HCT116 (cell line): ENCODE measurements at regions not wholly inside any gene's neighbourhood (a gene's known extent, or its start where the extent isn't known, plus 50 kb on each side); places are given as distances from the start of the nearest gene placed in this dataset.

Experiments used
- ATAC-seq: fragments of 200-7000 bp; cut with Tn5 transposase; 2 replicates; pipeline ENCODE4 v1.9.1; 2020; ENCODE audit warnings: mild to moderate bottlenecking, moderate library complexity
- BruUV-seq: library from RNA; stranded (reverse); fragments of 400-500 nt; replicated peaks from 2 replicates; lab custom pipeline; 2021; lab: Mats Ljungman, UMichigan
- CTCF ChIA-PET: fragments of 300-600 bp; sonication (Branson Sonifier 250); formaldehyde crosslinking; loops from one replicate; lab custom pipeline; 2021; ENCODE audit warnings: antibody characterized with exemption; lab: Charles Lee
- POLR2A ChIA-PET: fragments of 300-600, 350-600 bp; sonication (Branson Sonifier 250); formaldehyde crosslinking; loops from one replicate; lab custom pipeline; 2021; ENCODE audit warnings: antibody characterized with exemption; lab: Charles Lee
- RAD21 ChIA-PET, 2 experiments: fragments of 300-600 bp; sonication (Branson Sonifier 250); formaldehyde crosslinking; loops; one replicate each; lab custom pipeline; 2023; ENCODE audit warnings: low total read pairs in 2 of 2; ENCODE audit not compliant: uncharacterized antibody in 2 of 2, unreplicated experiment in 2 of 2, low non-redundant PET in 1 of 2; lab: Charles Lee
- DNase-seq: peaks from one replicate; pipeline ENCODE4 v3.0.0-alpha.2; 2010; ENCODE audit warnings: low read depth, low spot score
- H2AFZ ChIP-seq: fragments of 200-600 bp; shearing (Covaris generic), sonication (generic); 2 replicates; pipeline ENCODE4 v1.6.1; 2017; ENCODE audit warnings: low read depth, mixed run types, mixed read lengths, antibody characterized with exemption, low read length; ENCODE audit not compliant: poor library complexity, severe bottlenecking
- H3K27ac ChIP-seq: 2 replicates; pipeline ENCODE4 v1.5.1; 2012; ENCODE audit warnings: low read depth, low read length
- H3K27me3 ChIP-seq: fragments of 200-600 bp; sonication (generic); 2 replicates; pipeline ENCODE4 v1.6.1; 2016; ENCODE audit warnings: mixed run types, low read length, mixed read lengths; ENCODE audit not compliant: insufficient read depth
- H3K36me3 ChIP-seq, 2 experiments: fragments of 200-500 bp in 1 of 2; fragments of 200-600 bp in 1 of 2; sonication (Bioruptor generic) in 1 of 2; sonication (generic) in 1 of 2; 2 replicates each; pipeline versions ENCODE4 v1.5.1 to v1.6.1; 2014 to 2016; ENCODE audit warnings: low read length in 2 of 2, inconsistent platforms in 1 of 2, mixed read lengths in 1 of 2, mixed run types in 1 of 2; ENCODE audit not compliant: insufficient read depth in 2 of 2, control insufficient read depth in 1 of 2
- H3K4me1 ChIP-seq, 2 experiments: fragments of 200-600 bp in 1 of 2; sonication (generic) in 1 of 2; 2 replicates each; pipeline versions ENCODE4 v1.5.1 to v1.6.1; 2012 to 2017; ENCODE audit warnings: low read length in 2 of 2, inconsistent platforms in 1 of 2, mild to moderate bottlenecking in 1 of 2, mixed read lengths in 1 of 2, mixed run types in 1 of 2, moderate library complexity in 1 of 2; ENCODE audit not compliant: insufficient read depth in 2 of 2, control insufficient read depth in 1 of 2
- H3K4me2 ChIP-seq: fragments of 200-600 bp; sonication (generic); 2 replicates; pipeline ENCODE4 v1.6.1; 2017; ENCODE audit warnings: mixed run types, low read length, mixed read lengths
- H3K4me3 ChIP-seq, 2 experiments: fragments of 200-600 bp in 1 of 2; sonication (generic) in 1 of 2; replicated peaks in 1 of 2; 2 replicates each; pipeline ENCODE4 v1.5.1; 2011 to 2016; ENCODE audit warnings: low read length in 2 of 2, control low read depth in 1 of 2, low read depth in 1 of 2, mild to moderate bottlenecking in 1 of 2, mixed read lengths in 1 of 2, mixed run types in 1 of 2
- H3K79me2 ChIP-seq: fragments of 200-600 bp; sonication (generic); 2 replicates; pipeline ENCODE4 v1.6.1; 2017; ENCODE audit warnings: mild to moderate bottlenecking, mixed run types, low read length, moderate library complexity, mixed read lengths; ENCODE audit not compliant: insufficient read depth
- H3K9ac ChIP-seq: fragments of 200-600 bp; sonication (generic); 2 replicates; pipeline ENCODE4 v1.6.1; 2016; ENCODE audit warnings: low read length, mixed read lengths
- H3K9me2 ChIP-seq: fragments of 200-600 bp; sonication (generic), shearing (Covaris generic); 2 replicates; pipeline ENCODE4 v1.6.1; 2017; ENCODE audit warnings: mixed run types, mild to moderate bottlenecking, moderate library complexity; ENCODE audit not compliant: insufficient read depth
- H3K9me3 ChIP-seq, 2 experiments: fragments of 200-500 bp in 1 of 2; fragments of 200-600 bp in 1 of 2; sonication (Bioruptor generic) in 1 of 2; sonication (generic) in 1 of 2; 2 replicates each; pipeline ENCODE4 v1.6.1; 2014 to 2017; ENCODE audit warnings: low read length in 2 of 2, mixed read lengths in 2 of 2, inconsistent platforms in 1 of 2, low read depth in 1 of 2, mild to moderate bottlenecking in 1 of 2, mixed run types in 1 of 2, moderate library complexity in 1 of 2; ENCODE audit not compliant: control insufficient read depth in 1 of 2, insufficient read depth in 1 of 2
- H4K20me1 ChIP-seq: fragments of 200-600 bp; sonication (generic), shearing (Covaris generic); 2 replicates; pipeline ENCODE4 v1.6.1; 2017; ENCODE audit warnings: mixed run types, mild to moderate bottlenecking, moderate library complexity; ENCODE audit not compliant: insufficient read depth
- ELF1 ChIP-seq: IDR thresholded peaks from 2 replicates; pipeline ENCODE4 v1.6.1; 2012; ENCODE audit warnings: low read depth, borderline replicate concordance
- EZH2 ChIP-seq: fragments of 200-600 bp; sonication (generic); IDR thresholded peaks from 2 replicates; pipeline ENCODE4 v1.6.1; 2017; ENCODE audit warnings: antibody characterized with exemption, mixed run types
- EZH2phosphoT487 ChIP-seq: fragments of 200-600 bp; IDR thresholded peaks from 2 replicates; pipeline ENCODE4 v1.6.1; 2018; ENCODE audit warnings: antibody characterized with exemption, borderline replicate concordance
- POLR2A ChIP-seq: IDR thresholded peaks from 2 replicates; pipeline ENCODE4 v1.7.0; 2011; ENCODE audit warnings: borderline replicate concordance; ENCODE audit not compliant: insufficient read depth, insufficient read length; ENCODE audit errors: extremely low read depth
- SP1 ChIP-seq: IDR thresholded peaks from 2 replicates; pipeline ENCODE4 v1.6.1; 2012; ENCODE audit warnings: low read depth
- intact Hi-C: fragments of 100-400 bp; cut with micrococcal nuclease; formaldehyde crosslinking; loops from 2 replicates; pipeline ENCODE4 v1.10.0; 2022

DNA sequence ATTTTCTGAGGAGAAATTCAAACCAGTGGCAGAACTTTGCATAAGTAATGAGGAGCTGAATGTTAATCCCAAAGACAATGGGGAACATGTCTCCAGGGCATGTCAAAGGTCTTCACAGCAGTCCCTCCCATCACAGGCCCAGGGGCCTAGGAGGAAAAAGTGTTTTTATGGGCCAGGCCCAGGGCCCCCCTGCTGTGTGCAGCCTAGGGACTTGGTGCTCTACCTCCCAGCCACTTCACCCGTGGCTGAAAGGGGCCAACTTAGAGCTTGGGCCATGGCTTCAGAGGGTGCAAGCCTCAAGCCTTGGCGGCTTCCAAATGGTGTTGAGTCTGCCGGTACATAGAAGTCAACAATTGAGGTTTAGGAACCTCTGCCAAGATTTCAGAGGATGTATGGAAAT lies 854.0 kb downstream of the LRRIQ3 start:
- no peaks in the 10 kb centered on the region for H3K79me2 ChIP-seq

DNA sequence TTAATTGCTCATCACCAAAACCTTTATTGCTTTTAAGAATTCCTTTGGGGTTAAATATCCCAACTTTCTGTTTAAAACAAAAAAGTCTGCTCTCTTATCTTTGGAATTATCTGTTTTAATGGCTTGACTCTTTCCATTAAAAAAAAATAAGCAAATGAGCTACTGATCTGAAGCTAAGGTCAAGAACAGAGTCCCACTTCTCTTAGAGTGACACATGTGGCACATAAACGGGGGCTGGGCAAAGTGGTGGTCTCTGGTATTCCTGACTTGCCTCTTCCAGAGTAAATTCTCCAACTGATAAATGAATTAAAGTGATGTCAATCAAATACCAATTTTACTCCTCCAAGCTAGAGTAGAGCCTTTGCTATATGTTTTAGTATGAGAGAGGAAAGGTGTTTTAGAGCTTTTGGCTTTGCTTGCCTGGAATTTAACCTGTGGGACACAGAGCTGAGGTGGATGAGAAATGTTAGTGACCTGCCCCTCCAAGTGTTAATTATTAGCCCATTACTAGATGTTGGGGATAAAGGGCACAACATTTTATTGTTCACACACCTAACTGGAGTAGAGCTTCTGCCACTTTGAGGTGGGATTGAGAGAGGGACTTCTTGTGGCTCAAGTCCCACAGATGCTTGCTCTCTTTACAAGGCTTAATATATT lies 864.0 kb downstream of the LRRIQ3 start:
- H3K4me1 ChIP-seq: no peaks in the 10 kb centered on the region
- no peak overlapping the region for H3K9ac ChIP-seq
- no peaks in the 10 kb centered on the region for H3K79me2 ChIP-seq
- CTCF ChIA-PET: no interaction called here
- RAD21 ChIA-PET: no interaction called here
- no peaks in the 10 kb centered on the region for H3K36me3 ChIP-seq
- H3K27ac ChIP-seq: no peak overlapping the region
- H3K9me3 ChIP-seq: peaks cover 0 to 6% of the 10 kb centered on the region in 2 experiments; a peak in 2 of 4 replicates
- ATAC-seq: no peak
- TF ChIP-seq ELF1: no peak
- TF ChIP-seq POLR2A: no peak
- TF ChIP-seq EZH2phosphoT487: no peak
- TF ChIP-seq EZH2: no peak
- no peak overlapping the region for H2AFZ ChIP-seq
- no TSS peak for BruUV-seq
- no peaks in the 10 kb centered on the region for H3K27me3 ChIP-seq
- DNase-seq: no peak
- no peak overlapping the region for H3K4me3 ChIP-seq
- H3K9me2 ChIP-seq: no peaks in the 10 kb centered on the region
- no peak overlapping the region for H3K4me2 ChIP-seq
- intact Hi-C loops: no loop called here
- POLR2A ChIA-PET: no interaction called here
- no peaks in the 10 kb centered on the region for H4K20me1 ChIP-seq

More for the DNA sequence above, 854.0 kb downstream of the LRRIQ3 start:
- no peak for ATAC-seq
- no peaks in the 10 kb centered on the region for H3K4me1 ChIP-seq
- H3K9ac ChIP-seq: no peak overlapping the region
- H3K4me2 ChIP-seq: no peak overlapping the region
- no TSS peak for BruUV-seq
- TF ChIP-seq SP1: no peak
- no peaks in the 10 kb centered on the region for H4K20me1 ChIP-seq
- no peak overlapping the region for H3K27ac ChIP-seq
- no peaks in the 10 kb centered on the region for H3K27me3 ChIP-seq
- H3K9me3 ChIP-seq: peaks cover 0 to 7% of the 10 kb centered on the region in 2 experiments; a peak in 2 of 4 replicates
- DNase-seq: no peak
- H3K9me2 ChIP-seq: no peaks in the 10 kb centered on the region
- intact Hi-C loops: no loop called here
- H3K36me3 ChIP-seq: no peaks in the 10 kb centered on the region
- no peak overlapping the region for H3K4me3 ChIP-seq
- POLR2A ChIA-PET: no interaction called here
- RAD21 ChIA-PET: no interaction called here
- H2AFZ ChIP-seq: no peak overlapping the region
- CTCF ChIA-PET: no interaction called here
